BE2C (cell line): ENCODE measurements at regions not wholly inside any gene's neighbourhood (a gene's known extent, or its start where the extent isn't known, plus 50 kb on each side); places are given as distances from the start of the nearest gene placed in this dataset.

Experiments
- DNase-seq: peaks from one replicate; pipeline ENCODE4 v3.0.0-alpha.2; 2020
- H3K27me3 ChIP-seq: fragments of 250-450 bp; sonication (Bioruptor Pico); 2 replicates; pipeline ENCODE4 v1.5.1; 2020; ENCODE audit warnings: mild to moderate bottlenecking
- H3K36me3 ChIP-seq: fragments of 250-450 bp; sonication (Bioruptor Pico); 2 replicates; pipeline ENCODE4 v1.5.1; 2020; ENCODE audit warnings: mild to moderate bottlenecking
- H3K4me1 ChIP-seq: fragments of 250-450 bp; sonication (Bioruptor Pico); 2 replicates; pipeline ENCODE4 v1.5.1; 2020
- H3K4me3 ChIP-seq: 2 replicates; pipeline ENCODE4 v1.5.1; 2011; ENCODE audit warnings: low read depth, low read length
- H3K9me3 ChIP-seq: fragments of 250-450 bp; sonication (Bioruptor Pico); 2 replicates; pipeline ENCODE4 v1.5.1; 2020
- TF ChIP-seq, protein P1 (sequence below): IDR thresholded peaks from 2 replicates; pipeline ENCODE4 v1.5.1; 2012; ENCODE audit warnings: mild to moderate bottlenecking, low read depth, low read length

DNA sequence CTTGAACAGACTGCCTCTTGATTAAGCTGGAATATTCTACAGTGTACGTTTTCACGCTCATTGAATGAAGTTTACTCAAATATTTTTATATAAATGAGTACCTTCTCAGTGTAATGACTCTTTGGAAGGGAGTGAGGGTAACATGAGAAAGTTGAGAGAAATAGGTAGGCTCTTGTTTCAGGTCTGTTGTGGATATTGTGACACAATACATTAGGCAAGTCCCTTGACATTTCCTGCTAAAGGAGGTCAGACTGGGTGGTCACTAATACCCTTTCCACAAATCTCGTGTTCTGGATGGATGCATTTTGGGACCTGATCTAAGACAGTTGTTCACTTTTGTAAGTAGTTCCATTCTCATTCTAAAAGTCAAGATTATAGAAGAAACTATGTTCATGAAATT is 324.8 kb upstream of the AZI2 start:
- no peaks in the 10 kb centered on the region for H3K9me3 ChIP-seq
- no peaks in the 10 kb centered on the region; the same call in none of the 2 replicates for H3K4me1 ChIP-seq
- no peaks in the 10 kb centered on the region for H3K27me3 ChIP-seq
- no peak overlapping the region for H3K4me3 ChIP-seq
- DNase-seq = no peak
- TF ChIP-seq, protein P1, sequence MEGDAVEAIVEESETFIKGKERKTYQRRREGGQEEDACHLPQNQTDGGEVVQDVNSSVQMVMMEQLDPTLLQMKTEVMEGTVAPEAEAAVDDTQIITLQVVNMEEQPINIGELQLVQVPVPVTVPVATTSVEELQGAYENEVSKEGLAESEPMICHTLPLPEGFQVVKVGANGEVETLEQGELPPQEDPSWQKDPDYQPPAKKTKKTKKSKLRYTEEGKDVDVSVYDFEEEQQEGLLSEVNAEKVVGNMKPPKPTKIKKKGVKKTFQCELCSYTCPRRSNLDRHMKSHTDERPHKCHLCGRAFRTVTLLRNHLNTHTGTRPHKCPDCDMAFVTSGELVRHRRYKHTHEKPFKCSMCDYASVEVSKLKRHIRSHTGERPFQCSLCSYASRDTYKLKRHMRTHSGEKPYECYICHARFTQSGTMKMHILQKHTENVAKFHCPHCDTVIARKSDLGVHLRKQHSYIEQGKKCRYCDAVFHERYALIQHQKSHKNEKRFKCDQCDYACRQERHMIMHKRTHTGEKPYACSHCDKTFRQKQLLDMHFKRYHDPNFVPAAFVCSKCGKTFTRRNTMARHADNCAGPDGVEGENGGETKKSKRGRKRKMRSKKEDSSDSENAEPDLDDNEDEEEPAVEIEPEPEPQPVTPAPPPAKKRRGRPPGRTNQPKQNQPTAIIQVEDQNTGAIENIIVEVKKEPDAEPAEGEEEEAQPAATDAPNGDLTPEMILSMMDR = no peak
- H3K36me3 ChIP-seq = no peaks in the 10 kb centered on the region

DNA sequence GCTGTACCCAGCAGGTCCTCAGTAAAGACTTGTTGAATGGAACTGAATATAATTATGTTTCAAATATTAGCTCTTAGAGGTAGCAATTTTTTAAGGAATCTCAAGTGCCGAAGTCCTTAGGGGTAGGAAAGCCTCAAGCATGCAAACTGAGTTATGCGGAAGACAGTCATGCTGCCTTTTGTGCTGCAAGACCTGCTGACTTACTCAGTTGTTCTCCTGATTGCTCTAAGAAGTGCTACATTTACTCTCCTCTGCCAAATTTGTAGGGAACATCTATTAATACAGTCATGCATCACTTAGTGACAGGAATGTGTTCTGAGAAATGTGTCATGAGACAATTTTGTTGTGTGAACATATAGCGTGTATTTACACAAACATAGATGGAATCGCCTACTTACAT is 325.6 kb upstream of the AZI2 start:
- Histone ChIP-seq H3K27me3 (no peaks in the 10 kb centered on the region), H3K4me3 (no peak overlapping the region), H3K36me3 (no peaks in the 10 kb centered on the region), H3K4me1 (no peaks in the 10 kb centered on the region; the same call in none of the 2 replicates), H3K9me3 (no peaks in the 10 kb centered on the region)
- no peak for DNase-seq
- TF ChIP-seq, protein P1 = no peak

DNA sequence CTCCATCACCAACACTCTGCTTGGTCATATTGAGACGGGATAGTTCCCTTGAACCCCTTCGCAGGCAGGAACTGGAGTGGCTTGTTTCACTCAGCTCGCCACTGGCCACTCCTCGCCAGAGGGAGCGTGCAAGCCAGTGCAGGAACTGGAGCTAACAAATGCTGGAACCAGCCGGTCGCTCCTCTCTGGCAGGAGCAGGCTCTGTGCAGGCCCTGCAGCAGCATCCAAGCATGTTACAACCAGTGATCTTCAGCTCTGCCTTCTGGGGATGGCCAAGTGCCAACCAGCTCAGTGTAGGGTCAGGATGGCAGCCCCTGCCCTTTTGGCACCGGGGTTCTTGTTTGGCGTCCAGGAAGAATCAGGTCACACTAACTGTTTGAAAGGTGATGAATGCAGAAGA is 329.0 kb upstream of the AZI2 start:
- DNase-seq = peak; percentile 46
- no peaks in the 10 kb centered on the region for H3K27me3 ChIP-seq
- TF ChIP-seq, protein P1 = no peak
- no peaks in the 10 kb centered on the region; the same call in 1 of the 2 replicates for H3K4me1 ChIP-seq
- H3K4me3 ChIP-seq = no peak overlapping the region
- H3K9me3 ChIP-seq = no peaks in the 10 kb centered on the region
- no peaks in the 10 kb centered on the region for H3K36me3 ChIP-seq

DNA sequence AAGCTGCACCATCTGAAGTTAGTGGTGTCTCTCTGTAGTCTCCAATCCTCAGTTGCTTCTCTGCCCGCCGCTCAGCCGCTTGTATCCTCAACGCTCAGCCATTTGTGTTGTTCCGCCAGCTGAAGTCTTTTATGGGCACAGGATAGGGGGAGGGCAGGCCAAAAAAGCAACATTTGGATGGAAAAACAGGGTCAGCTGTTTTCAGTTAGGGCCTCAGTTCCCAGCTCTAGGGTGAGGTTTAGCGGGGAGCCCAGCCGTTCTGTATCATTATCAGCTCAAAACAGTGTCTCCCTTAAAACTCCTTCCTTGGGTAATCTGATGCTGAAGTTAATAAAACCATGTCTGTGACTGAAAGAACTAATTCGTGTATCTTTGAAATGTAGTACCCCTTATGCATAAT is 329.5 kb upstream of the AZI2 start:
- Histone ChIP-seq H3K9me3 (no peaks in the 10 kb centered on the region), H3K36me3 (no peaks in the 10 kb centered on the region), H3K27me3 (no peaks in the 10 kb centered on the region), H3K4me1 (no peaks in the 10 kb centered on the region; the same call in 1 of the 2 replicates), H3K4me3 (no peak overlapping the region)
- DNase-seq = no peak
- TF ChIP-seq, protein P1 = no peak

DNA sequence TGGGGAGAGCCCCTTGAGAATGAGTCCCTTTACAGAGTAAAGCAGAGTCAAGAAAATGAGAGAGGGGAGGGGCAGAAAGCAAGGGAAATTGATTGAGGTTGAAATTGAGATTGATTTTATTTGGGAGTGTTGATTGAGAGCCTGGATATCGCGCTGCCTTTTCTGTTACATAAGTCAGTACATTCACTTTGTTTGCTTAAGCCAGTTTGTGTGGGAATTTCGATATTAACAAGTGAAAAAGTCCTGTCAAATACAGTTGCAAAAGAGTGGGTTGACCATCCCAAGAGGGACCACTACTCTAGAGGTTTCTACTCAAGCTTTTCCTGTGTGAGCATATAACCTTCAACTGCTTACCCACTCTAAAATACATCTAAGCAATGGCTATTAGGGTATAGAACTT is 331.4 kb upstream of the AZI2 start:
- TF ChIP-seq, protein P1 = no peak
- H3K4me3 ChIP-seq = no peak overlapping the region
- no peaks in the 10 kb centered on the region for H3K36me3 ChIP-seq
- H3K27me3 ChIP-seq = no peaks in the 10 kb centered on the region
- no peaks in the 10 kb centered on the region for H3K9me3 ChIP-seq
- DNase-seq = no peak
- H3K4me1 ChIP-seq = no peaks in the 10 kb centered on the region; the same call in 1 of the 2 replicates

DNA sequence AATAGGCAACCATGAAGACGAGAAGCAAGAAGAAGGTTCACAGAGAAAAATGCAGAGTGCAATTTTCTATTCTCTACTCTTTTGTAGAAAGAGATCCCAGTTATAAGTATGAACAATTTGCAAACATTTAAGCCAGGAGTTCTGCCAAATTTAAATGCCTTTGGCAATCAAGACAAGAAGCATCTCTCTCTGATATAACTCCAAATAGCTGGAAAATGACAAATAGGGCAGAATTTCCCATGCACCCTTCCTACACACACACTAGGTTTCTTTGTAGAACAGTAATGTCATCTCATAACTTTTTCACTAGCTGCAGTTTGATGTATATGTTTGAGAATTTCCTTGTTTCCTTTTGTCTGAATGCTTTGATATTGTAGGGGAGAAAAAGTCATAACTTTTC is 333.5 kb upstream of the AZI2 start:
- no peaks in the 10 kb centered on the region for H3K27me3 ChIP-seq
- DNase-seq = no peak
- TF ChIP-seq, protein P1 = no peak
- H3K36me3 ChIP-seq = no peaks in the 10 kb centered on the region
- no peaks in the 10 kb centered on the region; the same call in 1 of the 2 replicates for H3K4me1 ChIP-seq
- H3K9me3 ChIP-seq = no peaks in the 10 kb centered on the region
- H3K4me3 ChIP-seq = no peak overlapping the region
